ENCODE measurements at regions not wholly inside any gene's neighbourhood (a gene's known extent, or its start where the extent isn't known, plus 50 kb on each side); places are given as distances from the start of the nearest gene placed in this dataset.

DNA sequence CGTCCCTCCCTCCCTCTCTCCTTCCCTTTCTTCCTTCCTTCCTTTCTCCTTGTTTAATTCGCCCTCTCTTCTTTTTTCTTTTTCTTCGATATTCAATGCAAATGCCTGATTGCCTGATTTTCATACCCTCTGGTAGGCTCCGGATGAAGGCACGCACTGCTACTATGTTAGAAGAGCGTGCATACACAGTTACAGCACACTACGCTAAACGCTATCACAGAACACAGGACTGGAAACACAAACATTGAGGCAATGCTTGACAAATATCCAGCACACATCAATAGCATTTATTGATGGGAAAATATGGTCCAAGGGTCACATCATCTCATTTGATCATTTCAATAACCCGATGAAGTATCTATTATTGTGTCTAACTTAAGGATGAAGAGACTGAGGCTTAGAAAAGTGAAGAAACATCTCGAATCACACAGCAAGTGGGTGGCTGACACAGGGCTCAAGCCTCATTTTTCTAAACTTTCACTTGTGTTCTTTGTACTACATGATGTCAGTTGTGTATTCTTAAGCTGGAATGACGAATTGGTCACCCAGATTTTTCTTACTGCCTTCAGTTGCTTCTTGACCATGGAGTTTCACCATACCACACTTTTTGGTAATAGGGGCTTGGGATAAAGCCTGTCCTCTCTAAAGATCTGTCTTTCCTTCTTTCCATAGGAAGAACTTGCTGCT is 101.8 kb downstream of the TRIB2 start:
- TF ChIP-seq, protein P1, sequence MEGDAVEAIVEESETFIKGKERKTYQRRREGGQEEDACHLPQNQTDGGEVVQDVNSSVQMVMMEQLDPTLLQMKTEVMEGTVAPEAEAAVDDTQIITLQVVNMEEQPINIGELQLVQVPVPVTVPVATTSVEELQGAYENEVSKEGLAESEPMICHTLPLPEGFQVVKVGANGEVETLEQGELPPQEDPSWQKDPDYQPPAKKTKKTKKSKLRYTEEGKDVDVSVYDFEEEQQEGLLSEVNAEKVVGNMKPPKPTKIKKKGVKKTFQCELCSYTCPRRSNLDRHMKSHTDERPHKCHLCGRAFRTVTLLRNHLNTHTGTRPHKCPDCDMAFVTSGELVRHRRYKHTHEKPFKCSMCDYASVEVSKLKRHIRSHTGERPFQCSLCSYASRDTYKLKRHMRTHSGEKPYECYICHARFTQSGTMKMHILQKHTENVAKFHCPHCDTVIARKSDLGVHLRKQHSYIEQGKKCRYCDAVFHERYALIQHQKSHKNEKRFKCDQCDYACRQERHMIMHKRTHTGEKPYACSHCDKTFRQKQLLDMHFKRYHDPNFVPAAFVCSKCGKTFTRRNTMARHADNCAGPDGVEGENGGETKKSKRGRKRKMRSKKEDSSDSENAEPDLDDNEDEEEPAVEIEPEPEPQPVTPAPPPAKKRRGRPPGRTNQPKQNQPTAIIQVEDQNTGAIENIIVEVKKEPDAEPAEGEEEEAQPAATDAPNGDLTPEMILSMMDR (IDR thresholded peaks at IDR 0.05) = no peak
- no peak for DNase-seq (ENCODE audit: low spot score)
- peak; percentile 55 for ATAC-seq (ENCODE audit: low FRiP score)

DNA sequence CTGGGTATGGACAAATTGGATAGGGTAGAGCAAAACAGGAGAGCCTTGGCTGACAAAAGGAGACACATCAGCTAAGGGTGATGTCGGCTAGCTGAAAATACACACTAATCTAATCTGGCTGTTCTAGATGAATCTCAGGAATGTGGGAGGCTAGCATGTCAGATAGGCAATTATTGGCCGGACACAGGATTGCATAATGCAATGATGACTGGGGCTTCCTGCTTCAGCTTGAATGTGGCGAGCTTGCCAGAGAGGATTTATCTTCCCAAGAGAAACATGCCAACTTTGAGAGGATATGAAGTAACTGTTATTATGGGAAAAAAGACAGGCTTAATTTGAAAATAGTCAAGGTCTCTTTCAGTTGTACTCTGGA is 102.4 kb downstream of the TRIB2 start:
- TF ChIP-seq, protein P1 (IDR thresholded peaks at IDR 0.05) = no peak
- DNase-seq (ENCODE audit: low spot score) (peak; percentile 50), ATAC-seq (ENCODE audit: low FRiP score) (peak; percentile 93)

DNA sequence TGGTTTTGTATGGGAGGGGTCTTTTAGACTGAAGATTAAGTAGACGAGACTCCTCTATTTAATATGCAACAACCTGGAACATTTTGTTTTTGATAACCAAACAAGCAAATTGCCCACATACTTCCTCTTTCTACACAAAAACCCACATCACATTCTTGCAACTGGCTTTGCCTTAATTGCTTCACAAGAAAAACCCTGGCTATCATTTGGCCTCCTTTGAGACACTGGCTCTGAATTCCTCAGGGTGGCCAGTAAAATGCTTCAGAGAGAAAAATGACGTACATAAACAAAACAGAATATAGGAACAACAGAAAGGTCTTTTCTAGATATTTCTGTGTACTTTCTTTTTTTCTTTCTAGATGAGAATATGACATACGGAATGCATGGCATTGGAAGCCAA is 103.0 kb downstream of the TRIB2 start:
- no peak for DNase-seq (ENCODE audit: low spot score)
- no peak for ATAC-seq (ENCODE audit: low FRiP score)
- TF ChIP-seq, protein P1 (IDR thresholded peaks at IDR 0.05) = no peak

DNA sequence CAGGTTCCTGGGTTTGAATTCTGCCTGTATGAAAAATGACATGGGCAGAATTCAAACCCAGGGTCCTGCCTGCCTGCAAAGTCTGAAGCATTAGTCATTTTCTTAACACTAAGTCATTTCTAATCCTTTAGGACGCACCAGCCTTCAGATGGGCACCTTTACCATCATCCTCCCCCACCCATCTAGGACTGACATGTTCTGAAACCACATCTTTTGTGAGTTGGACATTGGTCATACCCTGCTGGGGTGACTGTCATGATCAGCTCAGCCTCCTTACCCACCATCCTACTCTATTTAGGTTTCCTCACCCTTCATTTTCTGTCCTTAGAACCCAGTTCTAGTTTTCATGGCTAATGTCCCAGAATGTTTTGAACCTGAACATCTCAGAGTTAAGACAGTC is 104.9 kb downstream of the TRIB2 start:
- no peak for ATAC-seq (ENCODE audit: low FRiP score)
- no peak for DNase-seq (ENCODE audit: low spot score)
- TF ChIP-seq, protein P1 (IDR thresholded peaks at IDR 0.05) = no peak

DNA sequence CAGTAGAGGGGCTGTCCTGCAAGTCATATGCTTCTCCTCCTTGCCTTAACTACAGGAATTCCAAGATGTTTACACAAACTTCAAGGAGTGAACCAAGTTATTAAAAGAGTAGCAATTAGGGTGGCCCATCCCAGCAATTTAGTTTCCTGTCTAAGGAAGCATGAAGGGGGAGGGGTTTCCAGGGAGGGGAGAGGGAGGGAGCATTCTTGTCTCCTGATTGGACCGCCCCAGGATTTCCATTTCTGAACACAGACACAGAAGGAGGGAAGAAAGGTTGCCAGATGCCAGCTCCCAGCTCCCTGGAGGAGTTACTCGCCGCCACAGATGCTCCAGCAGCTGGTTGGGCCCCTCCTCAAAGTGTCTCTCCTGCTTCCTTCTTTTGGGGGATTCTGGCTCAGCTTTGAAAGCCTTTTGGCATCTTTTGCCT is 107.6 kb downstream of the TRIB2 start:
- TF ChIP-seq, protein P1 (IDR thresholded peaks at IDR 0.05) = no peak
- ATAC-seq (ENCODE audit: low FRiP score) = peak; percentile 59
- DNase-seq (ENCODE audit: low spot score) = no peak

DNA sequence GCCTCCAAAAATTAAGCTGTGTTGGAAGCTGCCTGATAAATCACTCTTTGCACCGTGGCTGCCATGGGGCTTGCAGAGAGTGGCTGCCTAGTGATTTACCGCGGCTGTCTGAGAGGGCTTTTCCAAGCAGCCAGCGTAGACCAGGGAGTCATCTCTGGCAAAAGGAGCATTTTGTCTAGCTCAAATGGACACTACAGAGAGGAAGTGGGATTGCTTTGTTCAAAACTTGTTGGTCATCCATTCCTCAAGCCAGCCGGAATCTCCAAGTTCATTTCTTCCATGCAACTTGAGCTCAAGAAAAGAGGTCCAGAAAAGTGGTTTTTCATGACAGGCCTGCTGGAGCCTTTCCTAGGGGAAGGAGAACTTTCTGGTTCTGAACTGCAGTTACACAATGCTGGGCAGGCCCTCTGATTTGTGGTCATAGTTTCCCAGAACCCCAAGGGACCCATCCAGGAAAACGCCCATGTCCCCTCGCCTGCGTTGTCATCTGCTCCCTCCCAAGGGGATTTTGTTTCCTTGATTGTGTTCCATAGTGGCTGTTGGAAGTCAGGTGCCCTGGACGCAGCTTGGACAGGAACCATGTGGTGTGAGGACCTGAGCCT is 108.1 kb downstream of the TRIB2 start:
- no peak for ATAC-seq (ENCODE audit: low FRiP score)
- DNase-seq (ENCODE audit: low spot score) = no peak
- TF ChIP-seq, protein P1 (IDR thresholded peaks at IDR 0.05) = no peak

DNA sequence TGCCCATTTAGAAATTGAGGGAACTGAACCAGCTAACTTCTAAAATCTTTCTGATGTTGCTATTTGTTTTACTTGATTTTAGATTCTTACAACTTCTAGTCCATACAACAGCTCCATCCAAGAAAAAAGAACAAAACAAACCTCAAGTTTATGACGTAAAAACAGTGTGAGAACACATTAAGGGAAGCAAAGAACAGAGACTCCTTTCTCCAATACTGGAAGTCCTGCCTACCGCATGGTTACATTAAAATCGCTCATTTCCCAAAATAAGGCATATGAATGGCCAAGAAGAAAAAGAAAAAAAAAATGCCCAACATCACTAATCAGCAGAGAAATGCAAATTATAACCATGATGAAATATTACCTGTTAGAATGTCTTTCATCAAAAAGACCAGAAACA is 110.0 kb downstream of the TRIB2 start:
- ATAC-seq (ENCODE audit: low FRiP score) (no peak), DNase-seq (ENCODE audit: low spot score) (no peak)

More for the DNA sequence above, 110.0 kb downstream of the TRIB2 start:
- TF ChIP-seq, protein P1 (IDR thresholded peaks at IDR 0.05) = no peak

All from omental fat pad (tissue), 3 donors.